WTC11 (cell line): ENCODE measurements at regions not wholly inside any gene's neighbourhood (a gene's known extent, or its start where the extent isn't known, plus 50 kb on each side); places are given as distances from the start of the nearest gene placed in this dataset.
"Not testable (repeated sequence)": the region's sequence is repeated elsewhere in the genome, so short reads cannot be mapped to it uniquely, and the experiment has no call there.

Experiments used
- ATAC-seq: fragments of 200-7000 bp; cut with Tn5 transposase; 2 replicates; pipeline ENCODE4 v1.10.0; 2021; ENCODE audit warnings: mild to moderate bottlenecking, moderate library complexity
- CTCF ChIA-PET: fragments of 300-600 bp; sonication (Branson Sonifier 250); formaldehyde crosslinking; loops from one replicate; lab custom pipeline; 2021; ENCODE audit warnings: antibody characterized with exemption; lab: Charles Lee
- POLR2A ChIA-PET: fragments of 350-600 bp; sonication (Branson Sonifier 250); formaldehyde crosslinking; loops from one replicate; lab custom pipeline; 2021; ENCODE audit warnings: antibody characterized with exemption; lab: Charles Lee
- DNase-seq: peaks from one replicate; pipeline ENCODE4 v3.0.0; 2021; ENCODE audit warnings: low spot score
- H3K27ac Mint-ChIP-seq: 2 replicates; pipeline ENCODE4 v1.8.0; 2021; ENCODE audit warnings: mixed read lengths
- H3K27me3 Mint-ChIP-seq: 2 replicates; pipeline ENCODE4 v1.8.0; 2021; ENCODE audit warnings: low read depth, mild to moderate bottlenecking, moderate library complexity, mixed read lengths
- H3K36me3 Mint-ChIP-seq: 2 replicates; pipeline ENCODE4 v1.8.0; 2021; ENCODE audit warnings: mixed read lengths
- H3K4me1 Mint-ChIP-seq: 2 replicates; pipeline ENCODE4 v1.8.0; 2022; ENCODE audit warnings: mixed read lengths
- H3K4me3 Mint-ChIP-seq: 2 replicates; pipeline ENCODE4 v1.8.0; 2021; ENCODE audit warnings: mild to moderate bottlenecking, moderate library complexity, mixed read lengths
- H3K9me3 Mint-ChIP-seq: 2 replicates; pipeline ENCODE4 v1.8.0; 2021; ENCODE audit warnings: mixed read lengths
- CREB1 ChIP-seq: sonication (generic); formaldehyde crosslinking; IDR thresholded peaks from 2 replicates; pipeline ENCODE4 v1.8.0; 2023; ENCODE audit warnings: mild to moderate bottlenecking, missing genetic modification reagents
- E2F1 ChIP-seq: sonication (generic); formaldehyde crosslinking; IDR thresholded peaks from 2 replicates; pipeline ENCODE4 v1.8.0; 2022; ENCODE audit warnings: mild to moderate bottlenecking, missing genetic modification reagents
- EMX1 ChIP-seq: fragments of 250-450 bp; sonication (Bioruptor Pico); IDR thresholded peaks from 2 replicates; pipeline ENCODE4 v1.8.0; 2021; ENCODE audit warnings: mild to moderate bottlenecking
- ESRRA ChIP-seq: sonication (generic); formaldehyde crosslinking; IDR thresholded peaks from 2 replicates; pipeline ENCODE4 v1.8.1; 2022; ENCODE audit warnings: mild to moderate bottlenecking, missing genetic modification reagents, borderline replicate concordance
- ETV6 ChIP-seq: sonication (generic); formaldehyde crosslinking; IDR thresholded peaks from 2 replicates; pipeline ENCODE4 v1.8.1; 2022; ENCODE audit warnings: mild to moderate bottlenecking, missing genetic modification reagents
- FOXP1 ChIP-seq: sonication (generic); formaldehyde crosslinking; IDR thresholded peaks from 2 replicates; pipeline ENCODE4 v1.8.0; 2022; ENCODE audit warnings: missing genetic modification reagents, mild to moderate bottlenecking, moderate library complexity, borderline replicate concordance
- GRHL2 ChIP-seq: fragments of 250-450 bp; sonication (Bioruptor Pico); IDR thresholded peaks from 2 replicates; pipeline ENCODE4 v1.8.0; 2022; ENCODE audit warnings: mild to moderate bottlenecking, moderate library complexity; ENCODE audit not compliant: insufficient replicate concordance, severe bottlenecking
- MYBL2 ChIP-seq: sonication (generic); formaldehyde crosslinking; IDR thresholded peaks from 2 replicates; pipeline ENCODE4 v1.8.1; 2023; ENCODE audit warnings: mild to moderate bottlenecking, moderate library complexity, missing genetic modification reagents
- NFATC4 ChIP-seq: fragments of 250-450 bp; sonication (Bioruptor Pico); IDR thresholded peaks from 2 replicates; pipeline ENCODE4 v1.9.0; 2021; ENCODE audit warnings: mild to moderate bottlenecking
- NR2C2 ChIP-seq: sonication (generic); formaldehyde crosslinking; IDR thresholded peaks from 2 replicates; pipeline ENCODE4 v1.8.0; 2022; ENCODE audit warnings: mild to moderate bottlenecking, missing genetic modification reagents
- SMAD4 ChIP-seq: sonication (generic); formaldehyde crosslinking; IDR thresholded peaks from 2 replicates; pipeline ENCODE4 v1.8.0; 2022; ENCODE audit warnings: mild to moderate bottlenecking, missing genetic modification reagents
- SP1 ChIP-seq: sonication (generic); formaldehyde crosslinking; conservative IDR thresholded peaks from 2 replicates; pipeline ENCODE4 v1.8.1; 2022; ENCODE audit warnings: missing genetic modification reagents
- TCF7 ChIP-seq: sonication (generic); formaldehyde crosslinking; IDR thresholded peaks from 2 replicates; pipeline ENCODE4 v1.8.0; 2022; ENCODE audit warnings: mild to moderate bottlenecking, low read depth, missing genetic modification reagents, moderate library complexity
- TEAD1 ChIP-seq: sonication (generic); formaldehyde crosslinking; IDR thresholded peaks from 2 replicates; pipeline ENCODE4 v1.8.0; 2022; ENCODE audit warnings: mild to moderate bottlenecking, missing genetic modification reagents
- TEAD4 ChIP-seq: sonication (generic); formaldehyde crosslinking; IDR thresholded peaks from 2 replicates; pipeline ENCODE4 v1.8.0; 2022; ENCODE audit warnings: mild to moderate bottlenecking, missing genetic modification reagents
- ZNF263 ChIP-seq: sonication (generic); formaldehyde crosslinking; IDR thresholded peaks from 2 replicates; pipeline ENCODE4 v1.8.1; 2022; ENCODE audit warnings: low read depth, mild to moderate bottlenecking, moderate library complexity, missing genetic modification reagents
- ZNF416 ChIP-seq: fragments of 250-450 bp; sonication (Bioruptor Pico); IDR thresholded peaks from 2 replicates; pipeline ENCODE4 v1.9.0; 2021; ENCODE audit warnings: mild to moderate bottlenecking, inconsistent platforms
- ZNF532 ChIP-seq: fragments of 250-450 bp; sonication (Bioruptor Pico); IDR thresholded peaks from 2 replicates; pipeline ENCODE4 v1.9.0; 2021; ENCODE audit warnings: mild to moderate bottlenecking, borderline replicate concordance
- TF ChIP-seq, protein P1 (sequence below): sonication (generic); formaldehyde crosslinking; IDR thresholded peaks from 2 replicates; pipeline ENCODE4 v1.8.1; 2022; ENCODE audit warnings: low read depth, missing genetic modification reagents, borderline replicate concordance
- TF ChIP-seq, protein P2 (sequence below): sonication (generic); formaldehyde crosslinking; IDR thresholded peaks from 2 replicates; pipeline ENCODE4 v1.8.1; 2022; ENCODE audit warnings: mild to moderate bottlenecking, moderate library complexity, missing genetic modification reagents
- TF ChIP-seq, protein P3 (sequence below): fragments of 250-450 bp; sonication (Bioruptor Pico); IDR thresholded peaks from 2 replicates; pipeline ENCODE4 v2.1.2; 2022; ENCODE audit warnings: mild to moderate bottlenecking, moderate library complexity
- TF ChIP-seq, protein P4 (sequence below): fragments of 250-450 bp; sonication (Bioruptor Pico); IDR thresholded peaks from 2 replicates; pipeline ENCODE4 v1.9.0; 2021; ENCODE audit warnings: mild to moderate bottlenecking

GRCh38 chr13:104522235-104523072, 1456.2 kb upstream of the SLC10A2 start (continued):
- TF ChIP-seq ZNF532 (CRISPR knock-in tag), result no peak
- TF ChIP-seq, all 79 proteins: peak for 0

GRCh38 chr13:104510422-104510821, 1444.2 kb upstream of the SLC10A2 start:
- POLR2A ChIA-PET, result no interaction called here

DNA sequence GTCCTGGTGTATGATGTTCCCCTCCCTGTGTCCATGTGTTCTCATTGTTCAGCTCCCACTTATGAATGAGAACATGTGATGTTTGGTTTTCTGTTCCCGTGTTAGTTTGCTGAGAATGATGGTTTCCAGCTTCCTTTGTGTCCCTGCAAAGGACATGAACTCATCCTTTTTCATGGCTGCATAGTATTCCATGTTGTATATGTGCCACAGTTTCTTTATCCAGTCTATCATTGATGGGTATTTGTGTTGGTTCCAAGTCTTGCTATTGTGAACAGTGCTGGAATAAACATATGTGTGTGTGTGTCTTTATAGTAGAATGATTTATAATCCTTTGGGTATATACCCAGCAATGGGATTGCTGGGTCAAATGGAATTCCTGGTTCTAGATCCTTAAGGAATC, 1427.3 kb upstream of the SLC10A2 start:
- CTCF ChIA-PET, result not testable (repeated sequence)

More at GRCh38 chr13:104510422-104510821, 1444.2 kb upstream of the SLC10A2 start:
- DNase-seq (no peak), ATAC-seq (no peak)
- H3K27ac Mint-ChIP-seq, result no peak overlapping the region
- no peak overlapping the region for H3K4me3 Mint-ChIP-seq
- no peaks in the 10 kb centered on the region for H3K4me1 Mint-ChIP-seq
- no peaks in the 10 kb centered on the region for H3K27me3 Mint-ChIP-seq
- CTCF ChIA-PET, result interaction anchor here (0.7 kb wide), 1 partner anchor 27 kb away, joined by 3 read pairs; no protein-coding TSS in a partner anchor
- no peaks in the 10 kb centered on the region for H3K36me3 Mint-ChIP-seq
- no peaks in the 10 kb centered on the region for H3K9me3 Mint-ChIP-seq
- TF ChIP-seq FOXP1 (CRISPR knock-in tag), result no peak
- TF ChIP-seq ETV6 (CRISPR knock-in tag), result no peak
- TF ChIP-seq, protein P1, sequence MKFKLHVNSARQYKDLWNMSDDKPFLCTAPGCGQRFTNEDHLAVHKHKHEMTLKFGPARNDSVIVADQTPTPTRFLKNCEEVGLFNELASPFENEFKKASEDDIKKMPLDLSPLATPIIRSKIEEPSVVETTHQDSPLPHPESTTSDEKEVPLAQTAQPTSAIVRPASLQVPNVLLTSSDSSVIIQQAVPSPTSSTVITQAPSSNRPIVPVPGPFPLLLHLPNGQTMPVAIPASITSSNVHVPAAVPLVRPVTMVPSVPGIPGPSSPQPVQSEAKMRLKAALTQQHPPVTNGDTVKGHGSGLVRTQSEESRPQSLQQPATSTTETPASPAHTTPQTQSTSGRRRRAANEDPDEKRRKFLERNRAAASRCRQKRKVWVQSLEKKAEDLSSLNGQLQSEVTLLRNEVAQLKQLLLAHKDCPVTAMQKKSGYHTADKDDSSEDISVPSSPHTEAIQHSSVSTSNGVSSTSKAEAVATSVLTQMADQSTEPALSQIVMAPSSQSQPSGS, result no peak
- TF ChIP-seq SP1, result no peak
- no peak for TF ChIP-seq TEAD4
- no peak for TF ChIP-seq TEAD1
- TF ChIP-seq, protein P2, sequence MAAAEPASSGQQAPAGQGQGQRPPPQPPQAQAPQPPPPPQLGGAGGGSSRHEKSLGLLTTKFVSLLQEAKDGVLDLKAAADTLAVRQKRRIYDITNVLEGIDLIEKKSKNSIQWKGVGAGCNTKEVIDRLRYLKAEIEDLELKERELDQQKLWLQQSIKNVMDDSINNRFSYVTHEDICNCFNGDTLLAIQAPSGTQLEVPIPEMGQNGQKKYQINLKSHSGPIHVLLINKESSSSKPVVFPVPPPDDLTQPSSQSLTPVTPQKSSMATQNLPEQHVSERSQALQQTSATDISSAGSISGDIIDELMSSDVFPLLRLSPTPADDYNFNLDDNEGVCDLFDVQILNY (CRISPR knock-in tag), result no peak
- TF ChIP-seq ZNF263 (CRISPR knock-in tag), result no peak
- no peak for TF ChIP-seq NFATC4 (CRISPR knock-in tag)
- TF ChIP-seq NR2C2 (CRISPR knock-in tag), result no peak
- TF ChIP-seq SMAD4 (CRISPR knock-in tag), result no peak
- TF ChIP-seq, all 79 proteins: peak for 0

GRCh38 chr13:104491916-104492315, 1425.7 kb upstream of the SLC10A2 start:
- Mint-ChIP-seq H3K27ac (no peak overlapping the region), H3K9me3 (peaks cover 16% of the 10 kb centered on the region), H3K4me3 (no peak overlapping the region), H3K27me3 (no peaks in the 10 kb centered on the region), H3K36me3 (peaks cover 7% of the 10 kb centered on the region), H3K4me1 (peaks cover 9% of the 10 kb centered on the region)
- ChIA-PET POLR2A (no interaction called here), CTCF (no interaction called here)
- ATAC-seq (no peak), DNase-seq (no peak)
- TF ChIP-seq TCF7 (no peak), ESRRA (CRISPR knock-in tag) (no peak), ZNF416 (CRISPR knock-in tag) (no peak), CREB1 (CRISPR knock-in tag) (no peak), MYBL2 (CRISPR knock-in tag) (no peak), EMX1 (CRISPR knock-in tag) (no peak), E2F1 (CRISPR knock-in tag) (no peak), GRHL2 (no peak)
- TF ChIP-seq, protein P3, sequence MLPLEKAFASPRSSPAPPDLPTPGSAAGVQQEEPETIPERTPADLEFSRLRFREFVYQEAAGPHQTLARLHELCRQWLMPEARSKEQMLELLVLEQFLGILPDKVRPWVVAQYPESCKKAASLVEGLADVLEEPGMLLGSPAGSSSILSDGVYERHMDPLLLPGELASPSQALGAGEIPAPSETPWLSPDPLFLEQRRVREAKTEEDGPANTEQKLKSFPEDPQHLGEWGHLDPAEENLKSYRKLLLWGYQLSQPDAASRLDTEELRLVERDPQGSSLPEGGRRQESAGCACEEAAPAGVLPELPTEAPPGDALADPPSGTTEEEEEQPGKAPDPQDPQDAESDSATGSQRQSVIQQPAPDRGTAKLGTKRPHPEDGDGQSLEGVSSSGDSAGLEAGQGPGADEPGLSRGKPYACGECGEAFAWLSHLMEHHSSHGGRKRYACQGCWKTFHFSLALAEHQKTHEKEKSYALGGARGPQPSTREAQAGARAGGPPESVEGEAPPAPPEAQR, result no peak
- TF ChIP-seq, protein P4, sequence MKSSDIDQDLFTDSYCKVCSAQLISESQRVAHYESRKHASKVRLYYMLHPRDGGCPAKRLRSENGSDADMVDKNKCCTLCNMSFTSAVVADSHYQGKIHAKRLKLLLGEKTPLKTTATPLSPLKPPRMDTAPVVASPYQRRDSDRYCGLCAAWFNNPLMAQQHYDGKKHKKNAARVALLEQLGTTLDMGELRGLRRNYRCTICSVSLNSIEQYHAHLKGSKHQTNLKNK (CRISPR knock-in tag), result no peak

More for the DNA sequence above, 1427.3 kb upstream of the SLC10A2 start:
- POLR2A ChIA-PET, ATAC-seq, H3K27me3 Mint-ChIP-seq, DNase-seq, H3K4me1 Mint-ChIP-seq, H3K36me3 Mint-ChIP-seq, H3K4me3 Mint-ChIP-seq, H3K27ac Mint-ChIP-seq: not testable (repeated sequence)
- H3K9me3 Mint-ChIP-seq, result peaks cover 16% of the 10 kb centered on the region
